HepG2 (cell line): ENCODE measurements at regions not wholly inside any gene's neighbourhood (a gene's known extent, or its start where the extent isn't known, plus 50 kb on each side); places are given as distances from the start of the nearest gene placed in this dataset.

ENCODE experiments used
- ATAC-seq: fragments of 200-7000 bp; cut with Tn5 transposase; 3 replicates; pipeline ENCODE4 v1.9.1; 2020; ENCODE audit warnings: mild to moderate bottlenecking, moderate library complexity
- BruUV-seq: library from RNA; stranded (reverse); fragments of 400-500 nt; replicated peaks from 2 replicates; lab custom pipeline; 2021; lab: Mats Ljungman, UMichigan
- CTCF ChIA-PET: fragments of 300-600 bp; formaldehyde crosslinking; extraction: SDS; loops from one replicate; lab custom pipeline; 2021; ENCODE audit warnings: low total read pairs, inconsistent platforms, low intra/inter-chr PET ratio; lab: Yijun Ruan, JAX
- POLR2A ChIA-PET: fragments of 350-600 bp; sonication (Branson Sonifier 250); formaldehyde crosslinking; loops from one replicate; lab custom pipeline; 2020; ENCODE audit warnings: antibody characterized with exemption, inconsistent platforms; lab: Yijun Ruan, JAX
- DNase-seq: peaks from one replicate; pipeline ENCODE4 v3.0.0-alpha.2; 2015; ENCODE audit warnings: low spot score
- FAIRE-seq: peaks from 3 replicates; lab custom pipeline; 2011; peaks lifted over from hg19 to GRCh38; lab: Jason Lieb, UNC
- H2AFZ ChIP-seq: one replicate; pipeline ENCODE4 v1.6.1; 2011; ENCODE audit warnings: low read length, inconsistent platforms
- H3K27ac ChIP-seq: fragments of 300-600 bp; 3 replicates; pipeline ENCODE4 v1.8.0; 2011; ENCODE audit warnings: mixed run types, mild to moderate bottlenecking, mixed read lengths, low read length, inconsistent platforms; ENCODE audit not compliant: insufficient read depth; ENCODE audit errors: extremely low read length
- H3K27me3 ChIP-seq, 2 experiments: fragments of 200-600 bp in 1 of 2; 2 replicates in 1 of 2; 3 replicates in 1 of 2; pipeline versions ENCODE4 v1.6.0 to v1.8.0; 2011; ENCODE audit warnings: low read length in 2 of 2, mild to moderate bottlenecking in 2 of 2, moderate library complexity in 2 of 2, inconsistent platforms in 1 of 2; ENCODE audit not compliant: insufficient read depth in 2 of 2, control insufficient read depth in 1 of 2
- H3K36me3 ChIP-seq, 2 experiments: fragments of 200-600 bp in 1 of 2; replicated peaks in 1 of 2; 2 replicates in 1 of 2; 3 replicates in 1 of 2; pipeline versions ENCODE4 v1.5.1 to v1.8.0; 2011; ENCODE audit warnings: low read length in 2 of 2, inconsistent platforms in 1 of 2; ENCODE audit not compliant: insufficient read depth in 2 of 2, control insufficient read depth in 1 of 2
- H3K4me1 ChIP-seq: 2 replicates; pipeline ENCODE4 v1.5.1; 2012; ENCODE audit warnings: low read length, inconsistent platforms; ENCODE audit not compliant: insufficient read depth
- H3K4me2 ChIP-seq: 2 replicates; pipeline ENCODE4 v1.6.0; 2011; ENCODE audit warnings: low read depth, low read length, inconsistent platforms
- H3K4me3 ChIP-seq, 3 experiments: fragments of 200-600 bp in 1 of 3; sonication (generic), shearing (Covaris generic) in 1 of 3; replicated peaks in 1 of 3; 2 replicates each; pipeline ENCODE4 v1.5.1; 2011 to 2016; ENCODE audit warnings: low read length in 3 of 3, inconsistent platforms in 2 of 3, low read depth in 2 of 3, mild to moderate bottlenecking in 2 of 3, control low read depth in 1 of 3, mixed read lengths in 1 of 3; ENCODE audit not compliant: insufficient read depth in 1 of 3
- H3K79me2 ChIP-seq: one replicate; pipeline ENCODE4 v1.6.1; 2011; ENCODE audit warnings: low read length, inconsistent platforms; ENCODE audit not compliant: insufficient read depth
- H3K9ac ChIP-seq: 2 replicates; pipeline ENCODE4 v1.6.0; 2011; ENCODE audit warnings: mild to moderate bottlenecking, low read depth, low read length, inconsistent platforms; ENCODE audit not compliant: insufficient read depth
- H3K9me3 ChIP-seq: 2 replicates; pipeline ENCODE4 v1.5.1; 2012; ENCODE audit warnings: mild to moderate bottlenecking, low read length
- H4K20me1 ChIP-seq: 2 replicates; pipeline ENCODE4 v1.6.0; 2011; ENCODE audit warnings: inconsistent platforms, mild to moderate bottlenecking, low read length, moderate library complexity; ENCODE audit not compliant: insufficient read depth
- GZF1 ChIP-seq: sonication (generic); formaldehyde crosslinking; IDR thresholded peaks from 2 replicates; pipeline ENCODE4 v1.5.1; 2020; ENCODE audit warnings: mild to moderate bottlenecking, missing genetic modification reagents
- HNRNPL ChIP-seq: fragments of 200-400 bp; formaldehyde crosslinking; IDR thresholded peaks from 2 replicates; pipeline ENCODE4 v1.6.1; 2017; ENCODE audit warnings: mild to moderate bottlenecking, low read depth, low read length
- HOXA9 ChIP-seq: sonication (generic); formaldehyde crosslinking; IDR thresholded peaks from 2 replicates; pipeline ENCODE4 v1.8.1; 2022; ENCODE audit warnings: missing genetic modification reagents, mild to moderate bottlenecking, moderate library complexity, borderline replicate concordance
- LBX2 ChIP-seq: sonication (generic); formaldehyde crosslinking; IDR thresholded peaks from 2 replicates; pipeline ENCODE4 v1.5.0; 2020; ENCODE audit warnings: missing genetic modification reagents, mild to moderate bottlenecking, borderline replicate concordance
- MED13 ChIP-seq: sonication (generic); formaldehyde crosslinking; IDR thresholded peaks from 2 replicates; pipeline ENCODE4 v1.5.0; 2020; ENCODE audit warnings: missing genetic modification reagents
- MTERF4 ChIP-seq: sonication (generic); formaldehyde crosslinking; IDR thresholded peaks from 2 replicates; pipeline ENCODE4 v1.8.0; 2023; ENCODE audit warnings: mild to moderate bottlenecking, missing genetic modification reagents
- NFYB ChIP-seq: sonication (generic); formaldehyde crosslinking; IDR thresholded peaks from 2 replicates; pipeline ENCODE4 v1.4.0; 2020; ENCODE audit warnings: missing genetic modification reagents
- RELA ChIP-seq: sonication (generic); formaldehyde crosslinking; IDR thresholded peaks from 2 replicates; pipeline ENCODE4 v1.4.0; 2020; ENCODE audit warnings: missing genetic modification reagents
- RXRB ChIP-seq: IDR thresholded peaks from 2 replicates; pipeline ENCODE4 v1.6.1; 2016; ENCODE audit warnings: borderline replicate concordance, missing genetic modification reagents, missing compliant biosample characterization
- SIX1 ChIP-seq: sonication (generic); formaldehyde crosslinking; IDR thresholded peaks from 2 replicates; pipeline ENCODE4 v1.4.0; 2020; ENCODE audit warnings: missing genetic modification reagents, borderline replicate concordance
- ZNF225 ChIP-seq: sonication (generic); formaldehyde crosslinking; IDR thresholded peaks from 2 replicates; pipeline ENCODE4 v1.4.0; 2020; ENCODE audit warnings: mild to moderate bottlenecking, missing genetic modification reagents
- ZNF724P ChIP-seq: sonication (generic); formaldehyde crosslinking; IDR thresholded peaks from 2 replicates; pipeline ENCODE4 v1.8.0; 2022; ENCODE audit warnings: missing genetic modification reagents, borderline replicate concordance
- WGBS: methylation state at CpG from one replicate; pipeline ENCODE4 v1.1.6; 2017; ENCODE audit warnings: low lambda C conversion rate; 5-methylcytosine and 5-hydroxymethylcytosine counted together
- in situ Hi-C: cut with HindIII; loops from 2 replicates; pipeline ENCODE4 v1.10.0; 2017; ENCODE audit warnings: low pct_unique_long_range_greater_than_20kb; ENCODE audit not compliant: extremely low pct_ligation_motif_present
- intact Hi-C: fragments of 100-400 bp; cut with micrococcal nuclease; formaldehyde crosslinking; loops from one replicate; pipeline ENCODE4 v1.10.0; 2022; ENCODE audit not compliant: unreplicated experiment
- TF ChIP-seq, protein P1 (sequence below): sonication (generic); formaldehyde crosslinking; IDR thresholded peaks from 2 replicates; pipeline ENCODE4 v1.8.1; 2023; ENCODE audit warnings: missing genetic modification reagents, inconsistent platforms, borderline replicate concordance

DNA sequence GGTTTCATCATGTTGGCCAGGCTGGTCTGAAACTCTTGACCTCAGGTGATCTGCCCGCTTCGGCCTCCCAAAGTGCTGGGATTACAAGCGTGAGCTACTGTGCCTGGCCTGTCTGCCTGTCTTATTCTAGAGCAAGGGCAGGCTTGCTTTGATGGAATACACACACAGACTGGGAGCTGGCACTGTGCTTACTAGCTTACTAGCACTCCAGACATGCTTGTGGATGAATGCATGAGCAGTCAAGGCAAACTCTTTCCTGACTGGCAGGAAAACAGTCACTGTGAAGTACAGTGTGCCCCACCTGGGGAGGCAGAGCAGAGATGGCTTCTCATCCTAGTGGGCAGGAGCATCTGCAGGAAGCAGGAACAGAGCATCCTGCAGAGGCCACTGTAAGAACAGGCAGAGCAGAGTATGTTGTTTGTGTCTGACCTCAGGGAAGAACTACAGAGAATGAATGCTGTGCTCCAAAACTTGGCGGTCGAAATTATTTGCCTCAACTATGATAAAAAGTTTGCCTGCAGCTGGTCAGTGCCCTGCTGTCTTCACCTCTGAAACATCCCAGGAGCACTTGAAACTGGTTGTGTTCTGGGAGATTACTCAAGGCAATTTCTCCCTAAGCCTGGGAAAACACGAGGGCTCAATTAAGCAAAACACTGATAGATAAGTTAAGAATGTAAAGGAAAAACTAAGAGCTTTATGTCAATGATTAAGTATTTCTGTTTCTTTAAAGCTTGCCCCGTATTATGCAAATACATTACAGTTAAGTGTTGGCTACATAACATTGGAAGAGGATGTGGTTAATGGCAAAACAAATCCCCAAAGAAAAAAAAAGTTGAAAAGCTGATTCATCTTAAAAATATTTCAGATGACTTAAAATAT is 102.4 kb downstream of the VAPA start (continued):
- TF ChIP-seq HOXA9 (CRISPR knock-in tag) (no peak), MED13 (CRISPR knock-in tag) (no peak)

GRCh38 chr18:10017043-10017442 is 103.2 kb downstream of the VAPA start:
- H4K20me1 ChIP-seq: no peaks in the 10 kb centered on the region
- intact Hi-C loops (no loop called here), in situ Hi-C loops (no loop called here)
- H3K27ac ChIP-seq: no peak overlapping the region
- H2AFZ ChIP-seq: no peak overlapping the region
- POLR2A ChIA-PET: no interaction called here
- no peak overlapping the region for H3K4me3 ChIP-seq
- H3K36me3 ChIP-seq: no peaks in the 10 kb centered on the region
- CTCF ChIA-PET: no interaction called here
- WGBS: 76% methylated on average over 2 of the region's 2 CpGs
- H3K4me1 ChIP-seq: no peaks in the 10 kb centered on the region
- H3K9ac ChIP-seq: no peak overlapping the region
- FAIRE-seq (no peak), ATAC-seq (no peak), DNase-seq (no peak)
- no peaks in the 10 kb centered on the region for H3K79me2 ChIP-seq
- BruUV-seq: no TSS peak
- TF ChIP-seq GZF1 (CRISPR knock-in tag) (no peak), HNRNPL (no peak), LBX2 (CRISPR knock-in tag) (no peak), SIX1 (no peak), RXRB (no peak), NFYB (CRISPR knock-in tag) (no peak), MTERF4 (no peak), ZNF724P (CRISPR knock-in tag) (no peak), RELA (no peak), ZNF225 (CRISPR knock-in tag) (no peak)
- TF ChIP-seq, protein P1, sequence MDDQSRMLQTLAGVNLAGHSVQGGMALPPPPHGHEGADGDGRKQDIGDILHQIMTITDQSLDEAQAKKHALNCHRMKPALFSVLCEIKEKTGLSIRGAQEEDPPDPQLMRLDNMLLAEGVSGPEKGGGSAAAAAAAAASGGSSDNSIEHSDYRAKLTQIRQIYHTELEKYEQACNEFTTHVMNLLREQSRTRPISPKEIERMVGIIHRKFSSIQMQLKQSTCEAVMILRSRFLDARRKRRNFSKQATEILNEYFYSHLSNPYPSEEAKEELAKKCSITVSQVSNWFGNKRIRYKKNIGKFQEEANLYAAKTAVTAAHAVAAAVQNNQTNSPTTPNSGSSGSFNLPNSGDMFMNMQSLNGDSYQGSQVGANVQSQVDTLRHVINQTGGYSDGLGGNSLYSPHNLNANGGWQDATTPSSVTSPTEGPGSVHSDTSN (CRISPR knock-in tag): no peak
- TF ChIP-seq, all 625 proteins: peak for 0
- Histone ChIP-seq H3K27me3 (peaks cover 0 to 10% of the 10 kb centered on the region in 2 experiments; a peak in 1 of 5 replicates), H3K9me3 (no peaks in the 10 kb centered on the region), H3K4me2 (no peak overlapping the region)
